HG03066 (cell line): ENCODE measurements at regions not wholly inside any gene's neighbourhood (a gene's known extent, or its start where the extent isn't known, plus 50 kb on each side); places are given as distances from the start of the nearest gene placed in this dataset.
"Not testable (repeated sequence)": the region's sequence is repeated elsewhere in the genome, so short reads cannot be mapped to it uniquely, and the experiment has no call there.

Source experiments
- ATAC-seq: cut with Tn5 transposase; IDR thresholded peaks from one replicate; pipeline ENCODE4 v1.9.1; 2021; ENCODE audit warnings: low read depth; ENCODE audit not compliant: unreplicated experiment

- ATAC-seq, result peak; percentile 53
Measured at GRCh38 chr5:97476852-97477534, 293.9 kb upstream of the RIOK2 start.

GRCh38 chr5:97478483-97478882, 295.4 kb upstream of the RIOK2 start:
- ATAC-seq, result no peak

GRCh38 chr5:97480313-97480712, 297.3 kb upstream of the RIOK2 start:
- peak; percentile 49 for ATAC-seq

- ATAC-seq, result no peak
Measured at GRCh38 chr5:97488126-97488668, 305.1 kb upstream of the RIOK2 start.

- ATAC-seq, result no peak
Measured at GRCh38 chr5:97489010-97489840, 306.2 kb upstream of the RIOK2 start.

- ATAC-seq, result no peak
Measured at GRCh38 chr5:97494465-97494864, 311.4 kb upstream of the RIOK2 start.

- no peak for ATAC-seq
Measured at GRCh38 chr5:97495301-97495700, 312.3 kb upstream of the RIOK2 start.

- no peak for ATAC-seq
Measured at GRCh38 chr5:97496037-97496436, 313.0 kb upstream of the RIOK2 start.

- ATAC-seq, result no peak
Measured at GRCh38 chr5:97498657-97499056, 315.6 kb upstream of the RIOK2 start.

- no peak for ATAC-seq
Measured at GRCh38 chr5:97499605-97500004, 316.6 kb upstream of the RIOK2 start.

GRCh38 chr5:97501286-97501964, 318.4 kb upstream of the RIOK2 start:
- no peak for ATAC-seq

GRCh38 chr5:97501965-97502305, 318.9 kb upstream of the RIOK2 start:
- ATAC-seq, result no peak

GRCh38 chr5:97508864-97509263, 325.8 kb upstream of the RIOK2 start:
- no peak for ATAC-seq

- not testable (repeated sequence) for ATAC-seq
Measured at GRCh38 chr5:97519565-97519964, 336.5 kb upstream of the RIOK2 start.

GRCh38 chr5:97523336-97523735, 340.3 kb upstream of the RIOK2 start:
- not testable (repeated sequence) for ATAC-seq

GRCh38 chr5:97525780-97526179, 342.7 kb upstream of the RIOK2 start:
- no peak for ATAC-seq

GRCh38 chr5:97528941-97529340, 345.9 kb upstream of the RIOK2 start:
- ATAC-seq, result no peak

- no peak for ATAC-seq
Measured at GRCh38 chr5:97529354-97529985, 346.4 kb upstream of the RIOK2 start.

GRCh38 chr5:97531549-97531948, 348.5 kb upstream of the RIOK2 start:
- peak; percentile 77 for ATAC-seq

- peak; percentile 73 for ATAC-seq
Measured at GRCh38 chr5:97534166-97534565, 351.1 kb upstream of the RIOK2 start.

GRCh38 chr5:97536683-97537082, 353.6 kb upstream of the RIOK2 start:
- no peak for ATAC-seq
